ENCODE measurements at regions not wholly inside any gene's neighbourhood (a gene's known extent, or its start where the extent isn't known, plus 50 kb on each side); places are given as distances from the start of the nearest gene placed in this dataset.

DNA sequence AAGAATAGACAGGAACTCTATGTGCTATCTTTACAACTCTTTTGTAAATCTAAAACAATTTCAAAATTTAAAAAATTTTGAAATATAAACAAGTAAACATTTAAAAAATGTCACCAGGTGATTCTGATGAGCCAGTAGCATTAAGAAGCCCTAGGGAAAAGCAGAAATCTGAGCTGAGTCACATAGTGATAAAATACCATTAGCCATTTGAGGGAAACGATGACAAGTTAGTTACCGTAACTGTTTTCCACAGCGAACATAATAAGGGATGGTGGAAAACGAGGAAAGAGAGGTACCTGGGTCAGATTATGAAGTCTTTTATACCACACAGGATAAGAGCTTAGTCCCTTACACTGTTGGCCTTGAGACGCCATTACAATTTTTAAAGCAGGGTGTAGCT lies 55.5 kb downstream of the PRR15 start:
- Mint-ChIP-seq H3K27me3 (no peaks in the 10 kb centered on the region), H3K36me3 (no peaks in the 10 kb centered on the region), H3K4me3 (no peak overlapping the region), H3K4me1 (no peaks in the 10 kb centered on the region), H3K9me3 (peaks cover 0 to 6% (median 0%) of the 10 kb centered on the region in 7 donors), H3K27ac (no peak overlapping the region)
- no peak for DNase-seq
- ATAC-seq (ENCODE audit: low read depth in 2 of 2): no peak
- Histone ChIP-seq H3K27me3 (ENCODE audit: control insufficient read depth, insufficient read depth, low read length) (no peaks in the 10 kb centered on the region), H3K4me1 (ENCODE audit: control insufficient read depth, insufficient read depth, low read length, poor library complexity, severe bottlenecking) (no peaks in the 10 kb centered on the region), H3K9me3 (ENCODE audit: control insufficient read depth in 2 of 2, low read length in 2 of 2) (no peaks in the 10 kb centered on the region), H3K36me3 (ENCODE audit: control insufficient read depth, insufficient read depth, low read length) (no peaks in the 10 kb centered on the region), H3K27ac (ENCODE audit: insufficient read depth, low read length, poor library complexity, severe bottlenecking) (no peak overlapping the region), H3K4me3 (ENCODE audit: low read depth, low read length) (no peak overlapping the region)

DNA sequence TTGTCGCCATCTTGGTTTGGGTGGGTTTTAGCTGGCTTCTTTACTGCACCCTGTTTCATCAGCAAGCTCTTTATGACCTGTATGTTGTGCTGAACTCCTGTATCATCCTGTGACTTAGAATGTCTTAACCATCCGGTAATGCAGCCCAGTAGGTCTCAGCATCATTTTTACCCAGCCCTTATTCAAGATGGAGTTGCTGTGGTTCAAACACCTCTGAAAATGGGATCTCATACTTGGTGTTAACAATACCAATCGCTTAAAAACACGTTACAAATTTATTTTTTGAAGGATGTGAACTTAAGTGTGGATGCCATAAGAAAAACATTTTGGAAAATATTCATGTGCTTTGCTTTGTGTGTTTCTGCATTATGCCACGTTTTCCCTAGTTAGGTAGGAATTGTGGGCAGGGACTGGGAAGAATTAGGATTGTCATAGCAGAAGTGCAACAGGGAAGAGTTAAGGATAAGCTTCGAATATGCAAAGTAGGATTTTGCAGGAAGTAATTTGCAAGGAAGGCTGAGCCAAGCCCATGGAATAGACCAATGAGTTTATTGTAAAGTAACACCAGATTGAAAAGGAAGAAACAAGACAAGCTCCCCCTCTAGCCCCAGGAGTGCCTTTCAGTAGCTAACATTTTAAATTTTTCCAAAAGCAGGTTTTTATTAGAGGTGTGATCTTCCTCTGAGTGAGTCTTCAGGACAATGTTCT lies 56.4 kb downstream of the PRR15 start:
- no peaks in the 10 kb centered on the region for H3K27me3 Mint-ChIP-seq
- DNase-seq: no peak
- ATAC-seq (ENCODE audit: low read depth in 2 of 2): no peak
- H3K9me3 Mint-ChIP-seq: peaks cover 0 to 6% (median 0%) of the 10 kb centered on the region in 7 donors
- H3K36me3 Mint-ChIP-seq: no peaks in the 10 kb centered on the region
- Histone ChIP-seq H3K4me3 (ENCODE audit: low read depth, low read length) (no peak overlapping the region), H3K4me1 (ENCODE audit: control insufficient read depth, insufficient read depth, low read length, poor library complexity, severe bottlenecking) (no peaks in the 10 kb centered on the region), H3K27ac (ENCODE audit: insufficient read depth, low read length, poor library complexity, severe bottlenecking) (no peak overlapping the region), H3K9me3 (ENCODE audit: control insufficient read depth in 2 of 2, low read length in 2 of 2) (no peaks in the 10 kb centered on the region), H3K36me3 (ENCODE audit: control insufficient read depth, insufficient read depth, low read length) (no peaks in the 10 kb centered on the region), H3K27me3 (ENCODE audit: control insufficient read depth, insufficient read depth, low read length) (no peaks in the 10 kb centered on the region)
- no peak overlapping the region for H3K27ac Mint-ChIP-seq
- H3K4me3 Mint-ChIP-seq: no peak overlapping the region
- no peaks in the 10 kb centered on the region for H3K4me1 Mint-ChIP-seq

- Histone ChIP-seq H3K9me3 (ENCODE audit: control insufficient read depth in 2 of 2, low read length in 2 of 2) (no peaks in the 10 kb centered on the region), H3K27me3 (ENCODE audit: control insufficient read depth, insufficient read depth, low read length) (no peaks in the 10 kb centered on the region), H3K36me3 (ENCODE audit: control insufficient read depth, insufficient read depth, low read length) (no peaks in the 10 kb centered on the region), H3K27ac (ENCODE audit: insufficient read depth, low read length, poor library complexity, severe bottlenecking) (no peak overlapping the region), H3K4me1 (ENCODE audit: control insufficient read depth, insufficient read depth, low read length, poor library complexity, severe bottlenecking) (no peaks in the 10 kb centered on the region), H3K4me3 (ENCODE audit: low read depth, low read length) (no peak overlapping the region)
- no peak for DNase-seq
- no peak overlapping the region for H3K27ac Mint-ChIP-seq
- no peak for ATAC-seq (ENCODE audit: low read depth in 2 of 2)
- H3K27me3 Mint-ChIP-seq: no peaks in the 10 kb centered on the region
- H3K4me3 Mint-ChIP-seq: no peak overlapping the region
- no peaks in the 10 kb centered on the region for H3K36me3 Mint-ChIP-seq
- peaks cover 0 to 4% (median 0%) of the 10 kb centered on the region in 7 donors for H3K9me3 Mint-ChIP-seq
- H3K4me1 Mint-ChIP-seq: no peaks in the 10 kb centered on the region
These were observed 56.9 kb downstream of the PRR15 start for GRCh38 chr7:29620556-29620930.

- Mint-ChIP-seq H3K4me1 (no peaks in the 10 kb centered on the region), H3K9me3 (peaks cover 0 to 2% (median 0%) of the 10 kb centered on the region in 7 donors), H3K4me3 (no peak overlapping the region), H3K27ac (no peak overlapping the region), H3K27me3 (no peaks in the 10 kb centered on the region), H3K36me3 (no peaks in the 10 kb centered on the region)
- DNase-seq (no peak), ATAC-seq (ENCODE audit: low read depth in 2 of 2) (no peak)
- Histone ChIP-seq H3K4me3 (ENCODE audit: low read depth, low read length) (no peak overlapping the region), H3K4me1 (ENCODE audit: control insufficient read depth, insufficient read depth, low read length, poor library complexity, severe bottlenecking) (no peaks in the 10 kb centered on the region), H3K27me3 (ENCODE audit: control insufficient read depth, insufficient read depth, low read length) (no peaks in the 10 kb centered on the region), H3K9me3 (ENCODE audit: control insufficient read depth in 2 of 2, low read length in 2 of 2) (no peaks in the 10 kb centered on the region), H3K27ac (ENCODE audit: insufficient read depth, low read length, poor library complexity, severe bottlenecking) (no peak overlapping the region), H3K36me3 (ENCODE audit: control insufficient read depth, insufficient read depth, low read length) (no peaks in the 10 kb centered on the region)
These were observed 59.0 kb downstream of the PRR15 start for GRCh38 chr7:29622335-29623265.

DNA sequence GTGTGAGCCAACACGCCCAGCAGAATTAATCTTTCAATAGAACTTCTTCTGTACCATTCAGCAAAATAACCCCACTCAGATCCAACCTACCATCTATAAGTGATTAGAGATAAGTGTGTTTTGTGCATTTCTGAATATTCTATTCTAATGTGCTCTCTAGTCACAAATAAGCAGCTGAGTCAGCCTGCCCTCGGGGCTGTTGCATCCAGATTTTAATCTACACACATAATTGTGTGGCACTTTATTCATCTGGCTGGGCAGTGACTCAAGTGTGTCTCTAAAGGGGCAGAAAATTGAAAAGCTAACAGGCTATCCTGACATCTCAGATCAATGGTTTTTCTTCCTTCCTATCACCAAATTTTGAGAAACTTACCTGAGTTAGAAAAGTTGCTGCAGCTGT lies 60.3 kb downstream of the PRR15 start:
- no peaks in the 10 kb centered on the region for H3K36me3 Mint-ChIP-seq
- Histone ChIP-seq H3K36me3 (ENCODE audit: control insufficient read depth, insufficient read depth, low read length) (no peaks in the 10 kb centered on the region), H3K27ac (ENCODE audit: insufficient read depth, low read length, poor library complexity, severe bottlenecking) (no peak overlapping the region), H3K4me3 (ENCODE audit: low read depth, low read length) (no peak overlapping the region), H3K27me3 (ENCODE audit: control insufficient read depth, insufficient read depth, low read length) (no peaks in the 10 kb centered on the region), H3K9me3 (ENCODE audit: control insufficient read depth in 2 of 2, low read length in 2 of 2) (no peaks in the 10 kb centered on the region), H3K4me1 (ENCODE audit: control insufficient read depth, insufficient read depth, low read length, poor library complexity, severe bottlenecking) (no peaks in the 10 kb centered on the region)
- DNase-seq: no peak
- H3K27ac Mint-ChIP-seq: no peak overlapping the region
- H3K9me3 Mint-ChIP-seq: peaks cover 0 to 2% (median 0%) of the 10 kb centered on the region in 7 donors
- no peaks in the 10 kb centered on the region for H3K27me3 Mint-ChIP-seq
- no peak for ATAC-seq (ENCODE audit: low read depth in 2 of 2)
- no peaks in the 10 kb centered on the region for H3K4me1 Mint-ChIP-seq
- H3K4me3 Mint-ChIP-seq: no peak overlapping the region

- H3K36me3 ChIP-seq (ENCODE audit: control insufficient read depth, insufficient read depth, low read length): no peaks in the 10 kb centered on the region
- no peaks in the 10 kb centered on the region for H3K4me1 ChIP-seq (ENCODE audit: control insufficient read depth, insufficient read depth, low read length, poor library complexity, severe bottlenecking)
- H3K4me1 Mint-ChIP-seq: no peaks in the 10 kb centered on the region
- no peak overlapping the region for H3K4me3 ChIP-seq (ENCODE audit: low read depth, low read length)
- no peaks in the 10 kb centered on the region for H3K27me3 Mint-ChIP-seq
- H3K27ac Mint-ChIP-seq: no peak overlapping the region
- DNase-seq (no peak), ATAC-seq (ENCODE audit: low read depth in 2 of 2) (no peak)
- peaks cover 0 to 3% (median 0%) of the 10 kb centered on the region in 7 donors for H3K9me3 Mint-ChIP-seq
- no peaks in the 10 kb centered on the region for H3K27me3 ChIP-seq (ENCODE audit: control insufficient read depth, insufficient read depth, low read length)
- no peaks in the 10 kb centered on the region for H3K36me3 Mint-ChIP-seq
- no peaks in the 10 kb centered on the region for H3K9me3 ChIP-seq (ENCODE audit: control insufficient read depth in 2 of 2, low read length in 2 of 2)
- no peak overlapping the region for H3K4me3 Mint-ChIP-seq
- no peak overlapping the region for H3K27ac ChIP-seq (ENCODE audit: insufficient read depth, low read length, poor library complexity, severe bottlenecking)
These were observed 63.1 kb downstream of the PRR15 start for GRCh38 chr7:29626730-29627129.

- no peaks in the 10 kb centered on the region for H3K4me1 Mint-ChIP-seq
- H3K4me3 Mint-ChIP-seq: no peak overlapping the region
- H3K36me3 Mint-ChIP-seq: no peaks in the 10 kb centered on the region
These were observed 64.0 kb downstream of the PRR15 start for GRCh38 chr7:29627631-29628030.

More at GRCh38 chr7:29627631-29628030, 64.0 kb downstream of the PRR15 start:
- Histone ChIP-seq H3K36me3 (ENCODE audit: control insufficient read depth, insufficient read depth, low read length) (no peaks in the 10 kb centered on the region), H3K9me3 (ENCODE audit: control insufficient read depth in 2 of 2, low read length in 2 of 2) (no peaks in the 10 kb centered on the region), H3K27ac (ENCODE audit: insufficient read depth, low read length, poor library complexity, severe bottlenecking) (no peak overlapping the region), H3K4me1 (ENCODE audit: control insufficient read depth, insufficient read depth, low read length, poor library complexity, severe bottlenecking) (no peaks in the 10 kb centered on the region), H3K4me3 (ENCODE audit: low read depth, low read length) (no peak overlapping the region), H3K27me3 (ENCODE audit: control insufficient read depth, insufficient read depth, low read length) (no peaks in the 10 kb centered on the region)
- H3K27ac Mint-ChIP-seq: no peak overlapping the region
- no peak for ATAC-seq (ENCODE audit: low read depth in 2 of 2)
- no peak for DNase-seq
- no peaks in the 10 kb centered on the region for H3K27me3 Mint-ChIP-seq
- peaks cover 0 to 2% (median 0%) of the 10 kb centered on the region in 7 donors for H3K9me3 Mint-ChIP-seq
